ENCODE measurements at regions not wholly inside any gene's neighbourhood (a gene's known extent, or its start where the extent isn't known, plus 50 kb on each side); places are given as distances from the start of the nearest gene placed in this dataset.

DNA sequence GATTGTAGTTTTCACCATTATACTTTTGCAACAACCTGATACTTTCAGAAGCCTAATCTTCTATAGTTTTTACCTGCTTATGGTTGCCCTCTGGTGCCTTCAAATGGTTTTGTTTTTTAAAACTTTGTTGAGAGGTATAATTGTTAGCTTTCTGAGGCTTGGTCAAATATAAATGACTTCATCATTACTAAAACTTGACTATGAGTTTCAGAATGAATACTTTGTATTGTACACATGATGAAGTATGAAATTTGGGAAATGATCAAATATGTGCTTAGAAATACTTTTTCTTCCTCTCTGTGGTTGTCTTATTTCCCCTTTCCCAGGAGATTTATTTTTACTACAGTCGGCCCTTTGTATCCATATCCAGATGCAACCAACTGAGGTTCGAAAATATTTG lies 151.8 kb upstream of the B3GALT2 start:
- DNase-seq (ENCODE audit: low read depth, low spot score) = no peak

DNA sequence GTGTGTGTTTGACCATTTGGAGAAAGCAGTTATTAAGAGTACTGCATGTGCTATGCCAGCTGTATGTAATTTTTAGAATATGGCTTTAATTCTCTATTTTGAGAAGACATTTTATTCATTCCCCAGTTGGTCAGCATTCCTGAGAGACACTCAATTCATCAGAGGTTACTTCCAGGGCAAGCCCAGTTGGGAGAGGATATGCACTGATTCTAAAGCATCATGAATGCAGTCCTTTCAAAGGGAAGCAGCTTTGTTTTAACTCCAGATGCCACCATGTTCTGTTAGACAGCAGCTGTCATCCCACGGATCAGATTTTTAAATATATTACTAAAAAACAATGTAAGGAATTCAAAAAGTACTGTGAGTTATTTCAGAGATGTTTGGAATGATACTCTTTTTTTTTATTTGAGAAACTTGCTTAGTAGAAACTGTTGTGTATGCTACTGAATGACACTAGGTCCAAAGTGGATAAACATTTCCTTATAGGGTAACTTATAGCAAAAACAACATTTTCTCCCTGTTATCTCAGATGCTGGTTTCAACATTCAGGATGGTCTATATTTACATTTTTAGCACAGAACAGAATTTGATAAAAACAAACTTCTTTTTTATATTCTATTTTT lies 149.5 kb upstream of the B3GALT2 start:
- DNase-seq (ENCODE audit: low read depth, low spot score) = no peak

DNA sequence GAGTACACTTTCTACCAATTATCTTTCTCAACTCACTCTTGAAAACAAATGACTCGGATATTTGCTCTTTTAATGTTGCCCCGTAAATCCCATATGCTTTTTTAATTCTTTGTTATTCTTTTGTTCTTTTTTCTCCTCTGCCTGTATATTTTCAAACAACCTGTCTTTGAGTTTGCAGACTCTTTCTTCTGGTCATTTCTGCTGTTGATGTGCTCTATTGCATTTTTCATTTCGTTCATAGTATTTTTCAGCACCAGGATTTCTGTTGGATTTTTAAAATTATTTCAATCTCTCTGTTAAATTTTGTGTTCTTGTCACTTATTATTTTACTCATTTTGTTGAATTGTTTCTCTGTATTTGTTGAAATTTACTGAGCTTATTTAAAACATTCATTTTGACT lies 146.8 kb upstream of the B3GALT2 start:
- no peak for DNase-seq (ENCODE audit: low read depth, low spot score)

DNA sequence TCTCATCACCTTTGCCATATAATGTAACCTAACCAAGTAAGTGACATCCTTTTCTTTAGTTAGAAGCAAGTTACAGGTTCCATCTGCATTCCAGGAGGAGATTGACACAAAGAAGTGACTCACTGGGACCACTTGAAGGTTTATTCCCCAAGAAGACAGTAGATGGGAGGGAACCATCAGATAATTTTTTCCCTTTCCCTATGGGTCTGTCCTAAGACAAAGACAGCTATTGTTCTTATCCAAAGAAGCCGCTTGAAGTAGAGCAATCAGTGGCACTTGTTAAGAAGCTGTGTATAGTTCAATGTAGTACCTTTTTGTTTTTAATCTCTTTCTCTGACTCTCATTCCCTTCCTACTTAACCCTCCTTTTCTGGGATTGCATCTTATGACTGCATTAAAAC lies 139.9 kb upstream of the B3GALT2 start:
- DNase-seq (ENCODE audit: low read depth, low spot score) = no peak

DNA sequence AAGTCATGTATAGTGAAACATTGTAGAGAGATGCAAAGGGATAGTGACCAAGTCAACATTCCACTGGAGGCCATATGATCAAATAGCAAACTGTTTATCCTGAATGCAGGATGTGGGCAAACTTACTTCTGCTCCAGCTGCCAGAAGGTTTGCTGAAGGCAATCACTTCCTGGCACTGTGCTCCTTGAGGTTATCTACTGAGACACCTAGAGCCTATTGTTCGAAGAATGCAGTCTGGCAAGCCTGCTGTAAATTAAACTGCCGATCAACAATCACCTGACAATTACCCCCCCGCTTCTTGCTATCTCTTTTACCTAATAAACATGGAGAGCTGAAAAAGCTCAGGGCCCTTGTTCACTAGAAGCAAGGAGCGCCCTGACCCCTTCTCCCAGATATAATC lies 139.4 kb upstream of the B3GALT2 start:
- DNase-seq (ENCODE audit: low read depth, low spot score) = no peak

DNA sequence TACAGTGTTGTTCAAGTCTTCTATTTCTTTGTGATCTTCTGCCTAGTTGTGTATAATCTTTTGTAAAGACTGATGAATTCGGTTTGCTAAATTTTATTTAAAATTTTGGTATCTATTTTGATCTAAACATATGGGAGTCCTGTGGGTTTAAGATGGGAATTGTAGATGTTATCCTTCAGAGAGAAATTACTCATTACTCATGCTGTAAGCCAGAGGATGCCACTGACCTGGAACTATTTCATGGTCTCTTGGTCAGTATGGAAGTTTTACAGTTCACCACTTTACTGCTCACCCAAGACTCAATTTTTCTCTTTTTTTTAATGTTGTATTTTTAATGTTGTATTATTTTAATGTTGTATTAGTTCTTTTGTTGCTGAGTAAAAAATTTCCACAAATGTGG lies 138.6 kb upstream of the B3GALT2 start:
- DNase-seq (ENCODE audit: low read depth, low spot score) = no peak

DNA sequence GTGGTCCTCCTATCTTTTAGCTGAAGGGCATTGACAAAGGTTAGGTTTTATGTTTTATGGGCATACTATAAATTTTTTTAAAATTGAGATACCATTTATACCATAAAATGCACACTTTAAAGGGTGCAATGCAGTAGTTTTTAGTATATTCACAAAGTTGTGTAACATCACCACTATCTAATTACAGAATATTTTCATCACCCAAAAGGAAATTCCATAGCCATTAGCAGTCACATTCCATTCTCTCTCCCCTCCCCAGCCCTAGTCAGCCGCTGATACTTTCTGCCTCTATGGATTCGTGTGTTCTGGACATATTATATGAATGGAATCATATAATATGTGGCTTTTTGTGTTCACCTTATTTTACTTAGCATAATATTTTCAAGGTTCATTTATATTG lies 135.8 kb upstream of the B3GALT2 start:
- DNase-seq (ENCODE audit: low read depth, low spot score) = peak; percentile 51

DNA sequence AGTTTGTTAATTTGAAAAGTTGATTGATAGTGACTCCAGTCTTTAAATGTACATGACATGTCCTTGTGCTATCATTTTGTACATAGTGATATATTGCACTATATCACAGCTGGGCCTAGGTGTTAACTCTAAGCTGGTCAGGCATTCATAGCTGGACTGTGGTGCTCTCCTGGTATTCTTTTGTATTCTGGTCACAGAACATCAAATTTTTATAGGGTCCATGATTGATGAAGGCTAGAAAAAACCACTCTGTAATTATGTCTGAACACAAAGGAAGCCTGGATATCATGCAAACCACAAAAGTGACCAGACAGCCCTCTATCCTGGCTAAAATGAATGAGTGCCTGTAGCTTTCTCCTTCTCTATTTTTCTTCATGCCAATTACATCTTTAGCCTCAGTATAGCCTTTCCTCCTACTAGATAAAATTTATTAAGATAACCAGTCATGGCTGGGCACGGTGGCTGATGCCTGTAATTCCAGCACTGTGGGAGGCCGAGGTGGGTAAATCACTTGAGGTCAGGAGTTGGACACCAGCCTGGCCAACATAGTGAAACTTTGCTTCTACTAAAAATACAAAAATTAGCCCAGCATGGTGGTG lies 134.9 kb upstream of the B3GALT2 start:
- DNase-seq (ENCODE audit: low read depth, low spot score) = no peak

DNA sequence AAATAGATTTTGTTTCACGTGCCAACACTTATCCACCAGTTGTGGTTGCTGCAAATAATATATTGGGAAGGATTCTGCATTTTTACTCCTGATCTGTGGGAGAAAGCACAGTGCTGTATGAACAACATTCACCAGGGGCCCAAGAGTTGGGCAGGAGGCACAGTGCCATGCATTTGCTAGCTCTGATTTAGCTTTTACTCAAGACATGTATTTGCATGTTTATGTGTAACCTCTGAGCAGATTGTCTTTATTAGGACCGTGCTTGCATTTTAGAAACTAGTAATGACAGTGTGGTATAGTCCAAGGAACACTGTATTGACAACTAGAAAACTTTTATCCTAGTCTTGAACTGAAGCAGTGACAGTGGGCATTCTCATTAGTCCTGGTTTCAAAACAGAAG lies 133.9 kb upstream of the B3GALT2 start:
- no peak for DNase-seq (ENCODE audit: low read depth, low spot score)

DNA sequence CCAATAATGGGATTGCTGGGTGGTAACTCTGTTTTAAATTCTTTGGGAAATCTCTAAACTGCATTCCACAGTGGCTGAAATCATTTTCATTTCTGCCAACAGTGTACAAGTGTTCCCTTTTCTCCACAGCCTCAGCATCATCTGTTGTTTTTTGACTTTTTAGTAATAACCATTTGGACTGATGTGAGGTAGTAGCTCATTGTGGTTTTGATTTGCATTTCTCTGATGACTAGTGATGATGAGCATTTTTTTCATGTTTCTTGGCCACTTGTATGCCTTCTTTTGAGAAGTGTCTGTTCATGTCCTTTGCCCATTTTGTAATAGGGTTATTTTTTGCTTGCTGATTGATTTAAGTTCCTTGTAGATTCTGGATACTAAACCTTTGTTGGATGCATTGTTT lies 131.9 kb upstream of the B3GALT2 start:
- no peak for DNase-seq (ENCODE audit: low read depth, low spot score)

DNA sequence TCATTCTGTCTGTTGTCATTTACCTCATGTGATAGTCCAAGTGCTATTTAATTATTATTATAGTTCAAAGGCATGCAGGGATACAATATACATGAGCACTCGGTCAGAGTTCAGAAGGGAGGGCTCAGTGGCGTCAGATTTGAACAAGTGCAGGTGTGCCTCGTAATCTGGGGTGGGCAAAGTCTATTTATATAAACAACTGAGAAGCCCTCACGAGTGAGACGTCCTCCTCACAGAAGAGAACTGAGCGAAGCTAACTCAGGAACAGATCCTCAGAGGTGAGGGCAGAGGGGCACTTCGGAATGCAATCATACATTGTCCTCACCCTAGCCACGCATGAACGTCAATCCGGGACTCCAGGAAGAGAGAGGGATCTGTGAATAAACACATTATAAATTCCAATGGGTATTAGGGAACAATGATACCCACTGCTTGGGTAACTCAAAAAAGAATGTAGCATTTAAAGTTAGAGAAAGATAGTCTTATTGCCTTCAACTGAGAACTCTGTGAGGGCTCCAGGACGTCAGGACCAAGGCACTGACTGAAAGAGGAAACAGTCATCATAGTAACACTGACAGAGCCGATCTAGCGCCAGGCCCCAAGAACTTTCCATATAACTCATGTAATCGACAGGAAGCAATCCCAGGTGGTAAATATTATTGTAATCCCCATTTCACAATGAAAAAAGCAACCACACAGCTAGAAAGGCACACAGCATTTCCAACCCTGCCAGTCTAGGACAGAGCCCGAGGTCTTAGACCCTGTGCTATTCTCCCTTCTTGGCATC lies 127.1 kb upstream of the B3GALT2 start:
- no peak for DNase-seq (ENCODE audit: low read depth, low spot score)

DNA sequence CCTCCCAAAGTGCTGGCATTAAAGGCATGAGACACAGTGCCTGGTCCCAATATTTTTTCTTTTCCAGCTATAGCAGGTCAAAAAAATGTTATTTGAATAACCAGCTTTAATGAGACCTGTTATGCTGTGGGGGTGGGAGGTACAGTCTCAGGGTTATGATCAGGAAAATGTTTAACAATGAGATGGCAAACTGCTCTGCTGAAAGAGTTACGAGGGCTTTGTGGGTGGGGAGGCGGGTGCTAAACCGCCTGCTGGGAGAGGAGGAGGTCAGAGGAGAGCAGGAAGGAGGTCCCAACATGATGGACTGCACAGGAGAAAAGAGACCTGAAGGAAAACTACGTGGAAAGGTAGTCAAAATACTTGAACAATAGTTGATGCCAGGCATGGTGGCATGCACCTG lies 126.0 kb upstream of the B3GALT2 start:
- no peak for DNase-seq (ENCODE audit: low read depth, low spot score)

DNA sequence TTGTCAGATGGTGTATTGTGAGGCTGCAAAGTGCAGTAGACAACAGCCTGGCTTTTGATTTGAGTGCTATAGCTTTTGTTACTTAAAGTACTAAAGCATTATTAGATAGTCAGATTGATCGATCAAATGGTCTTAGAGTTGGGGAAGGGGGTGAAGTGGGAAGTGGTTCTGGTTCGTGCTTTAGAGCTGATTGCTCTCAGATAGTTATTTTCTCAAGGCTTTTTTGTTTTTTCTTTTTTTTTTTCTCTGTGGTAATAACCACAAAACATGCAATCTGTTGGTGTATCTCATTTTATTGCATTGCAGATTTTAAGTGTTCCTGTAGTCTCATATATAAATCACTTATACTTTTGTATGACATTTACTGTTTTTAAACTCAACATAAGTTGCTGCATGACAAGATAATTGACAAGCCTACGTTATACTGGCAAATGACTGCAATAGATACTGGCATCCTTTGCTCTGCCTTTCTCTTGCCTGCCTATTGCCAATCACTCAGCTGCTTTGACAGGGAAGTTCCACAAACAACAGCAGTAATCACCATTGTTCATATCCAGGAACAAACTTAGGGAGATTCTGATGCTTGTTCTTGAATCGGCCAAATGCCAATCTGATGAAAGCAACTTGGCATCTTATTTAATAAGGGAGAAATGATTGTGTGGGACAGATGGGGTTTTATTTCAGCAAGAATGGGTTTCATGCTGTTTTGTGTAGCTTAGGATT lies 125.0 kb upstream of the B3GALT2 start:
- no peak for DNase-seq (ENCODE audit: low read depth, low spot score)

DNA sequence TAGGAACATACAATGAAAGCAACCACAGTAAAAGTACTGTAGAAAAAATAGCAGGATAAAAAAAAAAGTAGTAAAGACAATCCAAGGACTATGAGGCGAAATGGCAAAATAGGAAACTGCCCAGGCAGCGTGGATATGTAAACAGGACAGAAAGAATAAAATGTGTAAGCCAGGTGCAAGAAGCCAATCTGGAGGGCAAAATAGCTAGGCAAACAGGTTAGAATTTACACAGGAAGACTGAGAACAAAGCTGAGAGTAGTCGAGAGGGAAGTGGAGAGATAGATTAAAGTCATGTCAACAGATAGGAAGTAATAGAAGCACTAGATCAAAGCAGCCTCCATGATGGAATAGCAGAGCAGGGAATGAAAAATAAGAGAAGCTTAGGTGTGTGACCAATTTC lies 124.2 kb upstream of the B3GALT2 start:
- DNase-seq (ENCODE audit: low read depth, low spot score) = no peak

DNA sequence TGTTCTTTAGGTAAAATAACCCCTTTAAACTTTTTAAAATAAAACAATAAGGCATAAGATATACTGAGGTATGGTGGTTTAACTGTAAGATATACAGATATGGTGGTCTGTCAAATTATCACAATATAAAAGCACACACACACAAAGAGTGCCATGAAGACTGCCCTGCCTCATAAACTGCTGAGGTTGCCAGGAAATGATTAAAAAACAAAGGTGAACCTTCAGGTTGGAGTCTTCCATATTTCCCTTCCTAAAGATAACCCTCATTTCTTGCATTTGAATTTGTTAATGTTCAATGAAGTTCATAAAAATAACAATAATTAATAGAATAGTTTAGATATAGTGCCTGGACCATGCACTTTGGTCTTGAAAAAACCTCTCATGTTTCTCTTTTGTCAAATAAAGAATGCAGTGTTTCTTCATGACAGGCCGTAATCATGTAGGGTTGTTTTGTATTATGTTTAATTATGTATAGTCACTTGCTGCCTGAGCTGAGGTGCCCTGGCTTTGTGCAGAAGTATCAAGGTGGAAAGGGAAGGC lies 123.6 kb upstream of the B3GALT2 start:
- no peak for DNase-seq (ENCODE audit: low read depth, low spot score)

DNA sequence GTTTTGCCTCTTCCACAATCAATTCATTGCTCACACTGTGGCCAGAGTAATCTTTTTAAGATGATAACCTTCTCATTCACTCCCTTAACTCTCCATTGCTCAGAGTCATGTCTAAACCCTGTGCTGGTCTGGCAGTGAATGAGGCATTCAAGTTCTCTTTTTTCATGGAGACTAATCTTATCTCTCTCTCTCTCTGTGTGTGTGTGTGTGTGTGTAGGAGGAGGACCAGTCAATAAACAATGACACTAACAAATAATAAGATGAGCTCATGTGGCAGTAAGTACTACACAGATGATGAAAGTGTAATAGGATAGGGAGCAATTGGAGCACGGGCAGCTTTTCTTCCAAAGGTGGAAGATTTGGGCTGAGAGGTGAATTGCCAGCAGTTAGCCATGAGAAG lies 122.0 kb upstream of the B3GALT2 start:
- no peak for DNase-seq (ENCODE audit: low read depth, low spot score)

DNA sequence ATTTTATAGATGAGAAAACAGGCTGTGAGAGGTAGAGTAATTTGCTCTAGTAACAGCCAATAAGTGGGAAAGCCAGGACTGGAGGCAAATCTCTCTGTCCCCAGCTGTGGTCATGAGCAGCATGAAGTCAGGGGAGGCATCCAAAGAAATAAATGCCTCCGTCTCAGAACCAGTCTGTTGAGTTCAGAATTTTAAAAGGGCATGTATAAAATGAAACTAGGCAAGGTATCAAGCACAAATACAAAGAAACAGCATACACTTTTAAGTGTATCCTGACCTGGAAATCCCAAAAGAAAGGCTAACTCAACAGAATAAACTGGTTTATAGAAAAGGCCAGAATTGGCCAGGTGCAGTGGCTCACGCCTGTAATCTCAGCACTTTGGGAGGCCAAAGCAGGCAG lies 120.0 kb upstream of the B3GALT2 start:
- no peak for DNase-seq (ENCODE audit: low read depth, low spot score)

Measured in pulmonary artery endothelial cell (primary cell).